Non-pigmented ciliary epithelial cell (primary cell): ENCODE measurements at regions not wholly inside any gene's neighbourhood (a gene's known extent, or its start where the extent isn't known, plus 50 kb on each side); places are given as distances from the start of the nearest gene placed in this dataset.
"Not testable (repeated sequence)": the region's sequence is repeated elsewhere in the genome, so short reads cannot be mapped to it uniquely, and the experiment has no call there.

Source experiments
- DNase-seq: peaks from one replicate; pipeline ENCODE4 v3.0.0-alpha.2; 2010; ENCODE audit warnings: low read depth

GRCh38 chr21:28282833-28283232, 709.8 kb downstream of the LTN1 start:
- no peak for DNase-seq

GRCh38 chr21:28281357-28281756, 711.3 kb downstream of the LTN1 start:
- DNase-seq: not testable (repeated sequence)

- DNase-seq: no peak
Measured at GRCh38 chr21:28280611-28281010, 712.1 kb downstream of the LTN1 start.

- no peak for DNase-seq
Measured at GRCh38 chr21:28277324-28277723, 715.4 kb downstream of the LTN1 start.

- DNase-seq: no peak
Measured at GRCh38 chr21:28272272-28272992, 720.2 kb downstream of the LTN1 start.

- DNase-seq: no peak
Measured at GRCh38 chr21:28269173-28269572, 723.5 kb downstream of the LTN1 start.

- DNase-seq: no peak
Measured at GRCh38 chr21:28268685-28269084, 724.0 kb downstream of the LTN1 start.

GRCh38 chr21:28267449-28267848, 725.2 kb downstream of the LTN1 start:
- no peak for DNase-seq

- no peak for DNase-seq
Measured at GRCh38 chr21:28266061-28266460, 726.6 kb downstream of the LTN1 start.

- DNase-seq: no peak
Measured at GRCh38 chr21:28263974-28264373, 728.7 kb downstream of the LTN1 start.

GRCh38 chr21:28261298-28261697, 731.4 kb downstream of the LTN1 start:
- no peak for DNase-seq

- DNase-seq: no peak
Measured at GRCh38 chr21:28257276-28257675, 735.4 kb downstream of the LTN1 start.

GRCh38 chr21:28256837-28257236, 735.8 kb downstream of the LTN1 start:
- no peak for DNase-seq

GRCh38 chr21:28256420-28256831, 736.3 kb downstream of the LTN1 start:
- no peak for DNase-seq

- DNase-seq: no peak
Measured at GRCh38 chr21:28253961-28254360, 738.7 kb downstream of the LTN1 start.

GRCh38 chr21:28253338-28253737, 739.3 kb downstream of the LTN1 start:
- no peak for DNase-seq

GRCh38 chr21:28252928-28253327, 739.7 kb downstream of the LTN1 start:
- DNase-seq: no peak

GRCh38 chr21:28250946-28251345, 741.7 kb downstream of the LTN1 start:
- no peak for DNase-seq

GRCh38 chr21:28247454-28248020, 745.1 kb downstream of the LTN1 start:
- no peak for DNase-seq

- no peak for DNase-seq
Measured at GRCh38 chr21:28240586-28240985, 752.1 kb downstream of the LTN1 start.

- DNase-seq: no peak
Measured at GRCh38 chr21:28239340-28239739, 753.3 kb downstream of the LTN1 start.

GRCh38 chr21:28237661-28238060, 755.0 kb downstream of the LTN1 start:
- no peak for DNase-seq

- DNase-seq: no peak
Measured at GRCh38 chr21:28235169-28235895, 757.3 kb downstream of the LTN1 start.
